Peyer's patch (tissue), 4 donors: ENCODE measurements at regions not wholly inside any gene's neighbourhood (a gene's known extent, or its start where the extent isn't known, plus 50 kb on each side); places are given as distances from the start of the nearest gene placed in this dataset.
"Not testable (repeated sequence)": the region's sequence is repeated elsewhere in the genome, so short reads cannot be mapped to it uniquely, and the experiment has no call there.

ENCODE experiments used
- CTCF ChIP-seq, 6 experiments: fragments of 450-650 bp in 4 of 6; fragments of 200-600 bp in 2 of 6; sonication (generic) in 1 of 6; IDR thresholded peaks; one replicate each; pipeline ENCODE4 v1.5.1; 2017 to 2019; ENCODE audit warnings: antibody characterized with exemption in 6 of 6, mild to moderate bottlenecking in 3 of 6, moderate library complexity in 1 of 6
- POLR2A ChIP-seq, 2 donors: fragments of 450-650 bp; IDR thresholded peaks; one replicate each; pipeline ENCODE4 v1.5.1; 2017; ENCODE audit warnings: antibody characterized with exemption in 2 of 2, mild to moderate bottlenecking in 2 of 2, moderate library complexity in 2 of 2

- not testable (repeated sequence) for TF ChIP-seq CTCF, POLR2A (IDR thresholded peaks at IDR 0.05)
Measured at GRCh38 chr15:101912349-101913287, 100.6 kb downstream of the OR4F15 start.
